H9 (cell line): ENCODE measurements at regions not wholly inside any gene's neighbourhood (a gene's known extent, or its start where the extent isn't known, plus 50 kb on each side); places are given as distances from the start of the nearest gene placed in this dataset.

Source experiments
- DNase-seq: peaks from one replicate; pipeline ENCODE4 v3.0.0-alpha.2; 2017
- H2AFZ ChIP-seq: one replicate; pipeline ENCODE4 v1.6.1; 2013; ENCODE audit warnings: mild to moderate bottlenecking, low read length, control low read depth, moderate library complexity
- H2AK5ac ChIP-seq: 2 replicates; pipeline ENCODE4 v1.6.1; 2013; ENCODE audit warnings: low read length, control low read depth, mixed read lengths; ENCODE audit not compliant: insufficient read length
- H2BK120ac ChIP-seq: one replicate; pipeline ENCODE4 v1.6.1; 2013; ENCODE audit warnings: low read depth, mild to moderate bottlenecking, low read length, control low read depth, inconsistent platforms; ENCODE audit not compliant: poor library complexity, severe bottlenecking
- H2BK12ac ChIP-seq: 2 replicates; pipeline ENCODE4 v1.6.1; 2013; ENCODE audit warnings: low read length, control low read depth, mixed read lengths, low read depth; ENCODE audit not compliant: insufficient read length
- H2BK15ac ChIP-seq: 2 replicates; pipeline ENCODE4 v1.6.1; 2013; ENCODE audit warnings: low read depth, low read length, control low read depth
- H2BK20ac ChIP-seq: one replicate; pipeline ENCODE4 v1.6.1; 2013; ENCODE audit warnings: low read depth, mild to moderate bottlenecking, low read length, control low read depth, inconsistent platforms; ENCODE audit not compliant: poor library complexity, severe bottlenecking
- H2BK5ac ChIP-seq: 2 replicates; pipeline ENCODE4 v1.6.1; 2013; ENCODE audit warnings: low read length, control low read depth, mixed read lengths; ENCODE audit not compliant: insufficient read length
- H3K14ac ChIP-seq: 2 replicates; pipeline ENCODE4 v1.6.1; 2013; ENCODE audit warnings: low read length, control low read depth; ENCODE audit not compliant: insufficient read depth
- H3K18ac ChIP-seq: 2 replicates; pipeline ENCODE4 v1.6.1; 2013; ENCODE audit warnings: low read depth, mild to moderate bottlenecking, mixed read lengths, low read length, control low read depth; ENCODE audit not compliant: insufficient read length
- H3K23ac ChIP-seq: 2 replicates; pipeline ENCODE4 v1.6.1; 2013; ENCODE audit warnings: low read length, control low read depth, mixed read lengths, low read depth; ENCODE audit not compliant: insufficient read length
- H3K23me2 ChIP-seq: 2 replicates; pipeline ENCODE4 v1.6.1; 2013; ENCODE audit warnings: low read depth, mild to moderate bottlenecking, mixed read lengths, low read length, control low read depth; ENCODE audit not compliant: insufficient read length, poor library complexity, severe bottlenecking
- H3K27ac ChIP-seq: 2 replicates; pipeline ENCODE4 v1.5.1; 2013; ENCODE audit warnings: low read length, control low read depth, mixed read lengths, low read depth; ENCODE audit not compliant: insufficient read length
- H3K27me3 ChIP-seq: 2 replicates; pipeline ENCODE4 v1.6.1; 2013; ENCODE audit warnings: low read length, control low read depth, inconsistent platforms; ENCODE audit not compliant: insufficient read depth
- H3K4ac ChIP-seq: 2 replicates; pipeline ENCODE4 v1.6.1; 2013; ENCODE audit warnings: low read depth, mild to moderate bottlenecking, control low read depth, inconsistent platforms, low read length, moderate library complexity
- H3K4me1 ChIP-seq: 2 replicates; pipeline ENCODE4 v1.6.1; 2013; ENCODE audit warnings: low read length, control low read depth, inconsistent platforms; ENCODE audit not compliant: insufficient read depth
- H3K4me2 ChIP-seq: 2 replicates; pipeline ENCODE4 v1.6.1; 2013; ENCODE audit warnings: low read length, control low read depth, mixed read lengths; ENCODE audit not compliant: insufficient read length, insufficient read depth
- H3K56ac ChIP-seq: 2 replicates; pipeline ENCODE4 v1.6.1; 2013; ENCODE audit warnings: low read depth, mild to moderate bottlenecking, mixed read lengths, low read length, control low read depth; ENCODE audit not compliant: insufficient read length
- H3K79me1 ChIP-seq: 2 replicates; pipeline ENCODE4 v1.6.1; 2013; ENCODE audit warnings: low read depth, mild to moderate bottlenecking, moderate library complexity, low read length, control low read depth, inconsistent platforms; ENCODE audit not compliant: insufficient read depth, poor library complexity, severe bottlenecking
- H3K79me2 ChIP-seq: 2 replicates; pipeline ENCODE4 v1.6.1; 2013; ENCODE audit warnings: low read length, control low read depth, inconsistent platforms; ENCODE audit not compliant: insufficient read depth
- H3K9ac ChIP-seq: 2 replicates; pipeline ENCODE4 v1.6.1; 2013; ENCODE audit warnings: low read length, control low read depth, mixed read lengths; ENCODE audit not compliant: insufficient read length; ENCODE audit errors: extremely low read depth
- H3K9me3 ChIP-seq: one replicate; pipeline ENCODE4 v1.6.1; 2013; ENCODE audit warnings: low read depth, low read length, inconsistent platforms; ENCODE audit not compliant: control insufficient read depth
- H3T11ph ChIP-seq: one replicate; pipeline ENCODE4 v1.6.1; 2013; ENCODE audit warnings: mild to moderate bottlenecking, low read length, control low read depth, inconsistent platforms
- H4K20me1 ChIP-seq: one replicate; pipeline ENCODE4 v1.6.1; 2013; ENCODE audit not compliant: control insufficient read depth, insufficient read length, insufficient read depth
- H4K5ac ChIP-seq: 2 replicates; pipeline ENCODE4 v1.6.1; 2013; ENCODE audit warnings: low read depth, mild to moderate bottlenecking, mixed read lengths, low read length, control low read depth; ENCODE audit not compliant: insufficient read length
- H4K8ac ChIP-seq: replicated peaks from 2 replicates; pipeline ENCODE4 v1.6.1; 2013; ENCODE audit warnings: low read length, control low read depth, mixed read lengths, low read depth; ENCODE audit not compliant: insufficient read length
- H4K91ac ChIP-seq: 2 replicates; pipeline ENCODE4 v1.6.1; 2013; ENCODE audit warnings: low read depth, mild to moderate bottlenecking, moderate library complexity, mixed read lengths, low read length, control low read depth; ENCODE audit not compliant: insufficient read length
- H3K27ac Mint-ChIP-seq, 3 experiments: 2 replicates in 2 of 3; 3 replicates in 1 of 3; pipeline ENCODE4 v1.8.0; 2020 to 2021; ENCODE audit warnings: mixed read lengths in 3 of 3, mild to moderate bottlenecking in 1 of 3, moderate library complexity in 1 of 3
- H3K27me3 Mint-ChIP-seq: 2 replicates; pipeline ENCODE4 v1.8.0; 2021; ENCODE audit warnings: low read depth, mild to moderate bottlenecking, moderate library complexity, mixed read lengths
- H3K36me3 Mint-ChIP-seq, 3 experiments: 2 replicates in 2 of 3; 3 replicates in 1 of 3; pipeline ENCODE4 v1.8.0; 2020 to 2021; ENCODE audit warnings: low read depth in 3 of 3, mixed read lengths in 3 of 3; ENCODE audit not compliant: insufficient read depth in 1 of 3
- H3K4me1 Mint-ChIP-seq, 2 experiments: 2 replicates each; pipeline ENCODE4 v1.8.0; 2020; ENCODE audit warnings: mixed read lengths in 2 of 2
- H3K4me3 Mint-ChIP-seq, 2 experiments: 2 replicates in 1 of 2; 3 replicates in 1 of 2; pipeline ENCODE4 v1.8.0; 2020 to 2021; ENCODE audit warnings: mild to moderate bottlenecking in 2 of 2, mixed read lengths in 2 of 2, moderate library complexity in 1 of 2
- H3K9me3 Mint-ChIP-seq, 2 experiments: 2 replicates in 1 of 2; 3 replicates in 1 of 2; pipeline ENCODE4 v1.8.0; 2020; ENCODE audit warnings: mild to moderate bottlenecking in 2 of 2, mixed read lengths in 2 of 2, moderate library complexity in 1 of 2
- WGBS: extraction: QIAGEN DNeasy Blood & Tissue Kit; methylation state at CpG from one replicate; pipeline ENCODE4 v1.1.7; 2013; ENCODE audit warnings: missing lambda C conversion rate, low lambda C conversion rate, mixed read lengths; ENCODE audit not compliant: insufficient read length; ENCODE audit errors: extremely low coverage; 5-methylcytosine and 5-hydroxymethylcytosine counted together
- TF ChIP-seq, protein P1 (sequence below): fragments of 200-600 bp; sonication (generic); conservative IDR thresholded peaks from 3 replicates; pipeline ENCODE4 v1.8.0; 2021; ENCODE audit warnings: antibody characterized with exemption, mild to moderate bottlenecking

GRCh38 chr20:16216914-16217230 is 356.4 kb downstream of the KIF16B start:
- Histone ChIP-seq H2BK15ac (no peak overlapping the region), H4K8ac (no peak overlapping the region), H2BK12ac (no peak overlapping the region), H3K4ac (no peak overlapping the region), H3K4me1 (no peaks in the 10 kb centered on the region; the same call in 1 of the 2 replicates), H3K27me3 (no peaks in the 10 kb centered on the region), H4K5ac (no peak overlapping the region), H3K79me2 (no peaks in the 10 kb centered on the region), H4K91ac (no peak overlapping the region), H3K79me1 (no peaks in the 10 kb centered on the region), H3K27ac (no peak overlapping the region), H2BK20ac (no peak overlapping the region), H3K4me2 (no peak overlapping the region), H3T11ph (no peak overlapping the region), H3K23me2 (no peaks in the 10 kb centered on the region), H3K56ac (no peak overlapping the region), H2BK5ac (no peak overlapping the region), H2AFZ (no peak overlapping the region), H3K9ac (no peak overlapping the region), H2BK120ac (no peak overlapping the region), H2AK5ac (no peak overlapping the region), H3K9me3 (no peaks in the 10 kb centered on the region), H3K14ac (no peak overlapping the region; the same call in 1 of the 2 replicates), H4K20me1 (no peaks in the 10 kb centered on the region), H3K23ac (no peak overlapping the region), H3K18ac (no peak overlapping the region)
- no peaks in the 10 kb centered on the region for H3K27me3 Mint-ChIP-seq
- WGBS, result no CpG with 5 or more reads among the region's 6 CpGs
- H3K27ac Mint-ChIP-seq, result 0 out of 7 replicates have a peak overlapping the region, but pooled peaks of 1 of the 3 experiments have one; percentile 19
- peaks cover 7 to 10% of the 10 kb centered on the region in 2 experiments for H3K9me3 Mint-ChIP-seq
- H3K36me3 Mint-ChIP-seq, result peaks cover 0 to 14% (median 4%) of the 10 kb centered on the region in 3 experiments; a peak in 6 of 7 replicates
- TF ChIP-seq, protein P1, sequence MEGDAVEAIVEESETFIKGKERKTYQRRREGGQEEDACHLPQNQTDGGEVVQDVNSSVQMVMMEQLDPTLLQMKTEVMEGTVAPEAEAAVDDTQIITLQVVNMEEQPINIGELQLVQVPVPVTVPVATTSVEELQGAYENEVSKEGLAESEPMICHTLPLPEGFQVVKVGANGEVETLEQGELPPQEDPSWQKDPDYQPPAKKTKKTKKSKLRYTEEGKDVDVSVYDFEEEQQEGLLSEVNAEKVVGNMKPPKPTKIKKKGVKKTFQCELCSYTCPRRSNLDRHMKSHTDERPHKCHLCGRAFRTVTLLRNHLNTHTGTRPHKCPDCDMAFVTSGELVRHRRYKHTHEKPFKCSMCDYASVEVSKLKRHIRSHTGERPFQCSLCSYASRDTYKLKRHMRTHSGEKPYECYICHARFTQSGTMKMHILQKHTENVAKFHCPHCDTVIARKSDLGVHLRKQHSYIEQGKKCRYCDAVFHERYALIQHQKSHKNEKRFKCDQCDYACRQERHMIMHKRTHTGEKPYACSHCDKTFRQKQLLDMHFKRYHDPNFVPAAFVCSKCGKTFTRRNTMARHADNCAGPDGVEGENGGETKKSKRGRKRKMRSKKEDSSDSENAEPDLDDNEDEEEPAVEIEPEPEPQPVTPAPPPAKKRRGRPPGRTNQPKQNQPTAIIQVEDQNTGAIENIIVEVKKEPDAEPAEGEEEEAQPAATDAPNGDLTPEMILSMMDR, result no peak
- H3K4me3 Mint-ChIP-seq, result no peak overlapping the region
- DNase-seq, result no peak
- H3K4me1 Mint-ChIP-seq, result peaks cover 16 to 17% of the 10 kb centered on the region in 2 experiments
